H1 (cell line): ENCODE measurements at regions not wholly inside any gene's neighbourhood (a gene's known extent, or its start where the extent isn't known, plus 50 kb on each side); places are given as distances from the start of the nearest gene placed in this dataset.

Source experiments
- CTCF ChIA-PET: fragments of 300-600 bp; sonication (Branson Sonifier 250); formaldehyde crosslinking; loops from one replicate; lab custom pipeline; 2021; ENCODE audit not compliant: partially characterized antibody; lab: Charles Lee
- POLR2A ChIA-PET: fragments of 300-600 bp; sonication (Branson Sonifier 250); formaldehyde crosslinking; loops from one replicate; lab custom pipeline; 2021; ENCODE audit warnings: inconsistent platforms; ENCODE audit not compliant: partially characterized antibody; lab: Charles Lee
- DNase-seq, 2 experiments: peaks; one replicate each; pipeline versions ENCODE4 v3.0.0 to v3.0.0-alpha.2; 2010 to 2022; ENCODE audit warnings: low spot score in 2 of 2, low read depth in 1 of 2, mixed read lengths in 1 of 2
- FAIRE-seq: peaks from 2 replicates; lab custom pipeline; 2011; peaks lifted over from hg19 to GRCh38; lab: Jason Lieb, UNC
- H2AFZ ChIP-seq: 2 replicates; pipeline ENCODE4 v1.8.1; 2012; ENCODE audit warnings: low read length, inconsistent platforms
- H2AK5ac ChIP-seq: 2 replicates; pipeline ENCODE4 v1.6.1; 2013; ENCODE audit warnings: low read depth, low read length
- H2BK120ac ChIP-seq: replicated peaks from 2 replicates; pipeline ENCODE3; 2013; ENCODE audit warnings: low read depth, low read length, inconsistent platforms
- H2BK12ac ChIP-seq: 2 replicates; pipeline ENCODE4 v1.6.1; 2013; ENCODE audit warnings: low read depth, low read length
- H2BK15ac ChIP-seq: 2 replicates; pipeline ENCODE4 v1.6.1; 2013; ENCODE audit warnings: low read length
- H2BK20ac ChIP-seq: 2 replicates; pipeline ENCODE4 v1.6.1; 2013; ENCODE audit warnings: low read length
- H2BK5ac ChIP-seq: 2 replicates; pipeline ENCODE4 v1.6.1; 2013; ENCODE audit warnings: low read depth, low read length
- H3K14ac ChIP-seq: 2 replicates; pipeline ENCODE4 v1.6.1; 2013; ENCODE audit warnings: inconsistent platforms; ENCODE audit not compliant: insufficient read length
- H3K18ac ChIP-seq: 2 replicates; pipeline ENCODE4 v1.6.1; 2013; ENCODE audit warnings: low read length; ENCODE audit errors: extremely low read depth
- H3K23ac ChIP-seq: 2 replicates; pipeline ENCODE4 v1.6.1; 2013; ENCODE audit warnings: inconsistent platforms; ENCODE audit not compliant: insufficient read length
- H3K23me2 ChIP-seq: 2 replicates; pipeline ENCODE4 v1.6.1; 2013; ENCODE audit warnings: low read depth, low read length
- H3K27ac ChIP-seq: 2 replicates; pipeline ENCODE4 v1.6.1; 2011; ENCODE audit warnings: low read depth, low read length, inconsistent platforms
- H3K27me3 ChIP-seq, 4 experiments: replicated peaks in 1 of 4; 1 replicate in 1 of 4; 2 replicates in 3 of 4; pipeline versions ENCODE4 v1.6.1 to v1.8.1; 2011 to 2013; ENCODE audit warnings: low read length in 3 of 4, mild to moderate bottlenecking in 3 of 4, inconsistent platforms in 2 of 4, mixed read lengths in 2 of 4, moderate library complexity in 1 of 4; ENCODE audit not compliant: control insufficient read depth in 3 of 4, insufficient read depth in 3 of 4; ENCODE audit errors: extremely low read depth in 1 of 4
- H3K36me3 ChIP-seq, 4 experiments: 2 replicates each; pipeline versions ENCODE4 v1.6.1 to v1.8.1; 2011 to 2013; ENCODE audit warnings: mild to moderate bottlenecking in 4 of 4, low read length in 3 of 4, moderate library complexity in 2 of 4, control low read depth in 1 of 4, inconsistent platforms in 1 of 4; ENCODE audit not compliant: insufficient read depth in 4 of 4, control insufficient read depth in 2 of 4
- H3K4ac ChIP-seq: replicated peaks from 2 replicates; pipeline ENCODE3; 2013; ENCODE audit warnings: low read length, low read depth, mixed read lengths, inconsistent platforms; ENCODE audit not compliant: insufficient read length
- H3K4me1 ChIP-seq, 4 experiments: replicated peaks in 1 of 4; 1 replicate in 1 of 4; 2 replicates in 3 of 4; pipeline versions ENCODE4 v1.6.1 to v1.8.1; 2011 to 2013; ENCODE audit warnings: low read length in 3 of 4, inconsistent platforms in 2 of 4, mixed read lengths in 1 of 4; ENCODE audit not compliant: insufficient read depth in 4 of 4, control insufficient read depth in 3 of 4
- H3K4me2 ChIP-seq, 2 experiments: 2 replicates each; pipeline versions ENCODE4 v1.6.1 to v1.8.1; 2011 to 2013; ENCODE audit warnings: low read depth in 2 of 2, low read length in 2 of 2, control low read depth in 1 of 2, inconsistent platforms in 1 of 2, mild to moderate bottlenecking in 1 of 2; ENCODE audit not compliant: insufficient read depth in 1 of 2
- H3K4me3 ChIP-seq, 4 experiments: fragments of 200-600, 300-600 bp in 1 of 4; sonication (generic), shearing (Covaris generic), sonication (Bioruptor Twin) in 1 of 4; 2 replicates each; pipeline versions ENCODE4 v1.5.1 to v1.8.1; 2011 to 2016; ENCODE audit warnings: low read length in 4 of 4, low read depth in 3 of 4, control low read depth in 2 of 4, inconsistent platforms in 2 of 4, mild to moderate bottlenecking in 2 of 4, mixed read lengths in 1 of 4, moderate library complexity in 1 of 4; ENCODE audit not compliant: insufficient read depth in 2 of 4; ENCODE audit errors: extremely low read depth in 1 of 4
- H3K56ac ChIP-seq: replicated peaks from 2 replicates; pipeline ENCODE3; 2013; ENCODE audit warnings: low read depth, mild to moderate bottlenecking, mixed read lengths, low read length, inconsistent platforms; ENCODE audit not compliant: insufficient read length
- H3K79me1 ChIP-seq: 2 replicates; pipeline ENCODE4 v1.6.1; 2013; ENCODE audit warnings: low read depth, low read length, control low read depth
- H3K79me2 ChIP-seq, 2 experiments: 2 replicates each; pipeline versions ENCODE4 v1.6.1 to v1.8.1; 2012 to 2013; ENCODE audit warnings: low read length in 2 of 2, mild to moderate bottlenecking in 2 of 2, inconsistent platforms in 1 of 2; ENCODE audit not compliant: insufficient read depth in 2 of 2, control insufficient read depth in 1 of 2
- H3K9ac ChIP-seq, 4 experiments: replicated peaks in 1 of 4; 1 replicate in 1 of 4; 2 replicates in 3 of 4; pipeline versions ENCODE4 v1.6.1 to v1.8.1; 2011 to 2013; ENCODE audit warnings: low read depth in 3 of 4, low read length in 3 of 4, control low read depth in 2 of 4, mild to moderate bottlenecking in 2 of 4, moderate library complexity in 2 of 4, inconsistent platforms in 1 of 4; ENCODE audit errors: extremely low read depth in 1 of 4
- H3K9me3 ChIP-seq, 2 experiments: 2 replicates each; pipeline versions ENCODE4 v1.6.1 to v1.8.1; 2012 to 2013; ENCODE audit warnings: mild to moderate bottlenecking in 2 of 2, moderate library complexity in 2 of 2, control low read depth in 1 of 2, inconsistent platforms in 1 of 2, low read depth in 1 of 2, low read length in 1 of 2, mixed read lengths in 1 of 2; ENCODE audit not compliant: insufficient read depth in 2 of 2
- H4K20me1 ChIP-seq, 2 experiments: replicated peaks in 1 of 2; 2 replicates each; pipeline versions ENCODE3 to v1.8.1; 2011 to 2013; ENCODE audit warnings: inconsistent platforms in 2 of 2, low read length in 2 of 2, mild to moderate bottlenecking in 1 of 2; ENCODE audit not compliant: insufficient read depth in 2 of 2, control insufficient read depth in 1 of 2
- H4K5ac ChIP-seq: 2 replicates; pipeline ENCODE4 v1.6.1; 2013; ENCODE audit warnings: low read length, low read depth, mixed read lengths, inconsistent platforms; ENCODE audit not compliant: insufficient read length
- H4K8ac ChIP-seq: 2 replicates; pipeline ENCODE4 v1.8.0; 2013; ENCODE audit warnings: mild to moderate bottlenecking, moderate library complexity, low read length, inconsistent platforms; ENCODE audit not compliant: insufficient read depth; ENCODE audit errors: extremely low read depth
- H4K91ac ChIP-seq: replicated peaks from 2 replicates; pipeline ENCODE3; 2013; ENCODE audit warnings: low read length, mixed read lengths, inconsistent platforms; ENCODE audit not compliant: insufficient read length
- KDM5A ChIP-seq: fragments of 200-600 bp; IDR thresholded peaks from 2 replicates; pipeline ENCODE4 v1.7.1; 2012; ENCODE audit warnings: mild to moderate bottlenecking, low read length, inconsistent platforms, mixed read lengths
- SIN3A ChIP-seq, 2 experiments: IDR thresholded peaks in 1 of 2; conservative IDR thresholded peaks in 1 of 2; 2 replicates each; pipeline ENCODE4 v1.6.1; 2011 to 2012; ENCODE audit warnings: low read length in 2 of 2, improper control_type of control experiment in 1 of 2, low read depth in 1 of 2, mild to moderate bottlenecking in 1 of 2
- WGBS, 2 experiments: shearing (Covaris generic) in 1 of 2; methylation state at CpG; one replicate each; pipeline versions ENCODE4 v1.1.6 to v1.1.7; 2013 to 2015; ENCODE audit warnings: low lambda C conversion rate in 2 of 2, mixed read lengths in 2 of 2, inconsistent platforms in 1 of 2, low coverage in 1 of 2, missing lambda C conversion rate in 1 of 2; ENCODE audit not compliant: insufficient replicate concordance in 2 of 2, insufficient coverage in 1 of 2, insufficient read length in 1 of 2; ENCODE audit errors: extremely low coverage in 1 of 2, missing lambda C conversion rate in 1 of 2; 5-methylcytosine and 5-hydroxymethylcytosine counted together

- H3K9me3 ChIP-seq, result no peaks in the 10 kb centered on the region
- H3K79me1 ChIP-seq, result no peaks in the 10 kb centered on the region
- no peak overlapping the region for H2BK5ac ChIP-seq
- H4K5ac ChIP-seq, result no peak overlapping the region
- 0 out of 2 replicates have a peak overlapping the region, but pooled peaks have one; percentile 92 for H2BK15ac ChIP-seq
- DNase-seq (peak in 1 of 2 experiments; percentile 46), FAIRE-seq (no peak)
- peaks cover 8 to 29% (median 22%) of the 10 kb centered on the region in 4 experiments for H3K27me3 ChIP-seq
- peak overlapping the region; percentile 87 for H3K18ac ChIP-seq
- no peak overlapping the region for H2BK20ac ChIP-seq
- no peaks in the 10 kb centered on the region; a peak in 1 of 4 replicates for H3K79me2 ChIP-seq
- H3K4me3 ChIP-seq, result peak overlapping the region; percentile 35 to 86 (median 55)
- H2AK5ac ChIP-seq, result no peak overlapping the region
- peak overlapping the region in 2 of 4 experiments; percentile 29 to 51; a peak in 4 of 7 replicates for H3K9ac ChIP-seq
- 0% methylated on average over 5 of the region's 38 CpGs; no CpG with 5 or more reads in 1 of the 2 experiments for WGBS, 2 experiments
- no peak overlapping the region for H3K23ac ChIP-seq
- H3K4me2 ChIP-seq, result peak overlapping the region; percentile 84 to 92
- no peak overlapping the region for H2BK120ac ChIP-seq
- TF ChIP-seq SIN3A (conservative IDR thresholded peaks at IDR 0.05 in 1 of 2, IDR thresholded peaks at IDR 0.05 in 1 of 2; ENCODE audit: low read depth in 1 of 2, low read length in 2 of 2), result 0 out of 4 replicates have a peak, but pooled peaks of 1 of the 2 experiments have one; percentile 29
- TF ChIP-seq KDM5A, result no peak
- no peak overlapping the region for H4K8ac ChIP-seq
- peak overlapping the region; percentile 80 for H4K91ac ChIP-seq
- ChIA-PET CTCF (interaction anchor here (0.6 to 1.1 kb wide), 2 partner anchors 15 to 26 kb away, joined by 3 to 4 read pairs; no protein-coding TSS in a partner anchor), POLR2A (interaction anchor here (0.6 to 20.0 kb wide), 5 partner anchors 9 to 143 kb away, joined by 3 to 509 read pairs (median 19); partner anchors contain the start of gene BCOR)
- H3K23me2 ChIP-seq, result peaks cover 31% of the 10 kb centered on the region; the same call in 1 of the 2 replicates
- H3K36me3 ChIP-seq, result no peaks in the 10 kb centered on the region
- H3K56ac ChIP-seq, result no peak overlapping the region
- H3K4ac ChIP-seq, result peak overlapping the region; percentile 78
- no peak overlapping the region for H2BK12ac ChIP-seq
- H3K4me1 ChIP-seq, result peaks cover 3 to 21% (median 11%) of the 10 kb centered on the region in 4 experiments
- peaks cover 0 to 2% of the 10 kb centered on the region in 2 experiments for H4K20me1 ChIP-seq
- no peak overlapping the region; the same call in 1 of the 2 replicates for H3K27ac ChIP-seq
- no peak overlapping the region for H2AFZ ChIP-seq
- no peak overlapping the region for H3K14ac ChIP-seq
These were observed 56.6 kb upstream of the BCOR start for GRCh38 chrX:40154250-40154852.
